WERI-Rb-1 (cell line): ENCODE measurements at regions not wholly inside any gene's neighbourhood (a gene's known extent, or its start where the extent isn't known, plus 50 kb on each side); places are given as distances from the start of the nearest gene placed in this dataset.

Experiments used
- DNase-seq: peaks from one replicate; pipeline ENCODE4 v3.0.0-alpha.2; 2020
- H3K27ac ChIP-seq: fragments of 250-450 bp; sonication (Bioruptor Pico); 2 replicates; pipeline ENCODE4 v1.5.1; 2020; ENCODE audit warnings: mild to moderate bottlenecking, moderate library complexity
- H3K27me3 ChIP-seq: fragments of 250-450 bp; sonication (Bioruptor Pico); 2 replicates; pipeline ENCODE4 v1.5.1; 2021; ENCODE audit warnings: mild to moderate bottlenecking, low read depth, moderate library complexity; ENCODE audit not compliant: insufficient read depth, severe bottlenecking
- H3K36me3 ChIP-seq: fragments of 250-450 bp; sonication (Bioruptor Pico); 2 replicates; pipeline ENCODE4 v1.5.1; 2020; ENCODE audit warnings: mild to moderate bottlenecking, moderate library complexity
- H3K4me3 ChIP-seq: 2 replicates; pipeline ENCODE4 v1.5.1; 2011; ENCODE audit warnings: low read depth, mild to moderate bottlenecking, control low read depth, low read length
- H3K9me3 ChIP-seq: fragments of 250-450 bp; sonication (Bioruptor Pico); 2 replicates; pipeline ENCODE4 v1.5.1; 2021; ENCODE audit warnings: mild to moderate bottlenecking, moderate library complexity; ENCODE audit not compliant: severe bottlenecking
- TF ChIP-seq, protein P1 (sequence below): IDR thresholded peaks from 2 replicates; pipeline ENCODE4 v1.5.1; 2011; ENCODE audit warnings: low read depth, mild to moderate bottlenecking, control low read depth, inconsistent platforms, low read length

DNA sequence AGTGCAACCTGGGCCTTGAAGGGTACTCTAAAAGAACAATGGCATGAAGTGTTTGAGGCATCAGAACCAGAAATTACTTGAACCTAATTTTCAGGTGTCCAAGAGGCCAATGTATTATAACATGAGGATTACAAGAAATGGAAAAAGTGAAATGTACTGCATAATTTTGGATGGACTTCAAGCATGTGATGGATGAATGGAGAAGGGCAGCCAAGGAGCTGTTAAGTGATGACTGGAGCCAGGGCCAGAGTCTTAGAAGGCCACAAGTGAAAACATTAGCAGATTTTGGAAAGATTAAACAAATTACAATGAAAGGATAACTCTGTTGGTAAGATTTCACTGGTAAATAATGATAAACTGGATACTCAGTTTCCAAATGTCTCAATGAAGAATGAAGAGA lies 738.2 kb downstream of the CD109 start:
- H3K27me3 ChIP-seq: peaks cover 34% of the 10 kb centered on the region
- no peaks in the 10 kb centered on the region for H3K36me3 ChIP-seq
- DNase-seq: no peak
- peaks cover 2% of the 10 kb centered on the region for H3K9me3 ChIP-seq
- H3K27ac ChIP-seq: no peak overlapping the region
- TF ChIP-seq, protein P1, sequence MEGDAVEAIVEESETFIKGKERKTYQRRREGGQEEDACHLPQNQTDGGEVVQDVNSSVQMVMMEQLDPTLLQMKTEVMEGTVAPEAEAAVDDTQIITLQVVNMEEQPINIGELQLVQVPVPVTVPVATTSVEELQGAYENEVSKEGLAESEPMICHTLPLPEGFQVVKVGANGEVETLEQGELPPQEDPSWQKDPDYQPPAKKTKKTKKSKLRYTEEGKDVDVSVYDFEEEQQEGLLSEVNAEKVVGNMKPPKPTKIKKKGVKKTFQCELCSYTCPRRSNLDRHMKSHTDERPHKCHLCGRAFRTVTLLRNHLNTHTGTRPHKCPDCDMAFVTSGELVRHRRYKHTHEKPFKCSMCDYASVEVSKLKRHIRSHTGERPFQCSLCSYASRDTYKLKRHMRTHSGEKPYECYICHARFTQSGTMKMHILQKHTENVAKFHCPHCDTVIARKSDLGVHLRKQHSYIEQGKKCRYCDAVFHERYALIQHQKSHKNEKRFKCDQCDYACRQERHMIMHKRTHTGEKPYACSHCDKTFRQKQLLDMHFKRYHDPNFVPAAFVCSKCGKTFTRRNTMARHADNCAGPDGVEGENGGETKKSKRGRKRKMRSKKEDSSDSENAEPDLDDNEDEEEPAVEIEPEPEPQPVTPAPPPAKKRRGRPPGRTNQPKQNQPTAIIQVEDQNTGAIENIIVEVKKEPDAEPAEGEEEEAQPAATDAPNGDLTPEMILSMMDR: no peak
- H3K4me3 ChIP-seq: no peak overlapping the region

DNA sequence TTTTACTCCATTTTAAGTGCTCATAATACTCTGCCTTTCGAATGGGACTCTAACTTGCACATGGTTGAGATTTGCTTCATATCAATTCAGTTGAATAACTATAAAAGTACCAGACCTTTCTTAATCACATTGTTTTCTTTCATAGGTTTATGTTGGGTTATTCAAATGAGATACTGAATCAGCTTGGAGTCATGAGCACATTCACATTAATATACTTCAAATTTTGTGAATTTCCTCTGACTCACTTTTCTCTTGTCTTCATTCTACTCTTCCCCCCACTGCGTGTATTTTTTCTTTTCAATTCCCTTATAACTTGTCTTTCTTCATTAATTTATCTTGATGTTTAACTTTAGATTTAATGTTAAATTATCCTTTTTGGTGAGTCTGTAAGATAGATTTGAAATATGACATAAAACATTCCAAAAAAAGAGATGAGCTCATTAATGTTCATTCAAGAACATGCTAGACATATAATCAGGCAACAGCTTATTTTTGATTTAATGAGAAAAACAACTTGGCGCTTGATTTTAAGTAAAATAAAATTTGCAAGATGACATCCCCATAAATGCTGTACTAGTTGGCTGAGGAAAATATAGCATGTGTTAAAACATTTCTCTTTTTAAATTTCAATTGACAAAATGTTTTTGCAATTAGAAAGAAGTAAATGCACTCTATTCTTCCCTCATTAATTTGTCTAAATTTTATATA lies 736.0 kb downstream of the CD109 start:
- H3K36me3 ChIP-seq: no peaks in the 10 kb centered on the region
- peaks cover 32% of the 10 kb centered on the region for H3K27me3 ChIP-seq
- TF ChIP-seq, protein P1: no peak
- H3K27ac ChIP-seq: no peak overlapping the region
- peaks cover 2% of the 10 kb centered on the region for H3K9me3 ChIP-seq
- DNase-seq: no peak
- H3K4me3 ChIP-seq: no peak overlapping the region

DNA sequence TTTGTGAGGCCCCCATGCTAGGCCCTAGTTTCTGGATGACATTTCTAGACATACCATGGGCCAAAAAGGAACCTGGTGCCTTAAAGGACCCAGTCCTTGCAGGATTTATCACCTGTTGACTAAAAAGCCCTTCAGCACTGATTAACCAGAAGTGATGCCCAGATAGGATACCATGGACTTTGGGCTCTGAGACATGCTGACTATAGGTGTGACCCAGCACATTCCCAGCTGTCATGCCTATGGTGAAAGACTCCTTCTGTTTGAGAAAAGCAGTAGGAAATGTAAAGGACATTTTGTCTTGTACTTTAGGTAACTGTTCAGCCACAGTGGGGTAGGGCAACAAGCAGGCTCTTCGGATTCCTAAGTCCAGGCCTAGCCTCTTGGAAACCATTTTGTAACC lies 724.2 kb downstream of the CD109 start:
- no peak overlapping the region for H3K4me3 ChIP-seq
- DNase-seq: no peak
- TF ChIP-seq, protein P1: no peak
- no peak overlapping the region for H3K27ac ChIP-seq
- H3K36me3 ChIP-seq: no peaks in the 10 kb centered on the region
- no peaks in the 10 kb centered on the region for H3K9me3 ChIP-seq
- H3K27me3 ChIP-seq: peaks cover 30% of the 10 kb centered on the region

DNA sequence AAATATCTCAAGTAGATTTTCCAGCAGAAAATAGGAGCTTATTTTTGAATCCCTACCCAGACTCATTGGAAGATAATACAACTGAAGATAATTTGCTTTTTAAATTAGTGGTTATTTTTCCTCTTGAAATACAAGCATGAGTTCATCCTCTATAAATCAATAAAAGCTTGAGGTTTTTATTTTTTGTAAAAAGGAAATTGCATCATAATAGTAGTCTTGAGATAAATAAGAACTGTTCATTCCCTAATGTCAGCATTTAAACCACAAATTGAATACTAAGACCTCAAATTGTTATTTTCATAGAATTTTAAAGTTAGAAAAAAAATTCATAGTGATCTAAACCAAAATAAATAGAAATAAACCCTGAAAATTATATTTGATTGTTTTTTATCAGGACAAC lies 719.1 kb downstream of the CD109 start:
- Histone ChIP-seq H3K9me3 (no peaks in the 10 kb centered on the region), H3K4me3 (no peak overlapping the region), H3K27ac (no peak overlapping the region), H3K36me3 (no peaks in the 10 kb centered on the region), H3K27me3 (peaks cover 31% of the 10 kb centered on the region)
- TF ChIP-seq, protein P1: no peak
- no peak for DNase-seq

DNA sequence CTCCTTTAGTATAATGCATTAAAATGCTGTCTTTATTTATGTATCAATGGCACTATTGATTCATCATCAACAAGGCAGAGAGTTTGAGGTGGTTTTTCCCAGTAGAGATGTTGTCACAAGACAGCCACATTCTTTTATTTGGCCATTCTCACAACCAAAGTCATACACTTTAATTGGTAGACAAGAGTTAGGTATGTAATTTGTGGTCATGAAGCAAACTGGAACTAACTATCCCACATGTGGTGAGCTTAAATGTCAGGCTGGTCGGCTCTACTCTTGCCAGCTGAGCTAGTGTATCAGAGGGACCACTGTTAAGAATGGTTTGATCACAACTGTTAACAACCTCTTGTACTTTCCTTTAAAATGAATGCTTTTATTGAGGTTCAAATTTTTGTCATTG lies 714.6 kb downstream of the CD109 start:
- H3K4me3 ChIP-seq: no peak overlapping the region
- no peak overlapping the region for H3K27ac ChIP-seq
- TF ChIP-seq, protein P1: no peak
- H3K36me3 ChIP-seq: no peaks in the 10 kb centered on the region
- no peaks in the 10 kb centered on the region for H3K9me3 ChIP-seq
- H3K27me3 ChIP-seq: peaks cover 11% of the 10 kb centered on the region
- DNase-seq: no peak

DNA sequence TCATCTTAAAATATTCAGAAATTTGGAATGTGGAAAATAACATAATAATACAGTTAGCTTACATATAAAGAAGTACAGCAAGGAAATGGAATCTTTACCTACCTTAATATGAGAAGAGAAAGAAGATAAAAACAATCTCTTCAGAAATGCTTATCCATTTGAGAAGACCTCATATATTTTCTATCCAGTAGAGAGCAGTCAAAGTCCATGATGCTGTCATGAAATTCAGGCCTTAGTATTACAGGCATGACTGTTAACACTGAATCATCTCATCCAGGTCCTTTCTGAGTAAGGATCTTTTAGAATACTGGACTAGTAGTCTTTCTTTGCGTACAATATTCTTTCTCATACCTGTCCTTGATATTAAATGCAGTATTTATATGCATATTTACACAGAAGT lies 713.4 kb downstream of the CD109 start:
- H3K27ac ChIP-seq: no peak overlapping the region
- TF ChIP-seq, protein P1: no peak
- H3K4me3 ChIP-seq: no peak overlapping the region
- H3K9me3 ChIP-seq: no peaks in the 10 kb centered on the region
- no peak for DNase-seq
- H3K27me3 ChIP-seq: peaks cover 7% of the 10 kb centered on the region
- no peaks in the 10 kb centered on the region for H3K36me3 ChIP-seq
